ENCODE measurements at regions not wholly inside any gene's neighbourhood (a gene's known extent, or its start where the extent isn't known, plus 50 kb on each side); places are given as distances from the start of the nearest gene placed in this dataset.

DNA sequence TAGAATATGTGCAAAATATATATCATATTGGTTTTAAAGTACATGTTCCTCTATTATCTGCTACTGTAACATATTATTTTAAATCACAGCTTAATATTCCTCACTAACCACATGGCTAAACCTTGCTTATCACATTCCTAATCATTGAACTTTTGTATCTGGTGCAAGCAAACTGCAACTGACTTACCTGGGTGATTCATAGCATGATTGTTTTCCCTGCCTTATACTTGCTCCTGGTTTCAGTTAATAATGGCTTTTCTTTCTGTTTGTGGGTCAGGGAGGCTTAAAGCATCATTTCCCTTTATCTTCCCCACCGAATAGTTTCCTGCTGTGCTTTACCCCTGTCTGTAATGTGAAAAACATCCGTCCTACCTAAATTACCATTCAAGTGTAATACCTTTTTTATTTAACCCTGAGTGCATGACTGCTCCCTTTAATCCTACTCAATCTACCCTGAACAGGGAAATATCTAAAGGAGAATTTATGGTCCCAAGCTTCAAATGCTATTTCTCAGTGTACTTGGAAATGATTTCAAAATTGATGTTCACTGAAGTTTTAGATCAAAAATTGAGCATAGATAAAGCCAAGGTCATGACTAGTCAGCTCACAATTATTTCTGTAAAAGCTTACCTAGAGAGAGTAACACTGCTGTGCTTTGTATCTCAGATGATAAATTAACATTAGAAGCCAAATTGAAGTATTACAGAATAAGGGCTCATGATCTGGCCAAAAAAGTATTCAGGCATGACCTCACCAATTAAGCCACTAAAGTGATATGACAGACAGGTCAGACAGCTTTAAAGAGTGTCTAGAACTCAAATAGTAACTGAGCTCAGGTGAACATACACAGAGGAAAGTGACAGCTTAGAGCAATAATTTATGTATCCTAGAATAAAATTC, 507.1 kb downstream of the BRINP3 start:
- TF ChIP-seq, protein P1, sequence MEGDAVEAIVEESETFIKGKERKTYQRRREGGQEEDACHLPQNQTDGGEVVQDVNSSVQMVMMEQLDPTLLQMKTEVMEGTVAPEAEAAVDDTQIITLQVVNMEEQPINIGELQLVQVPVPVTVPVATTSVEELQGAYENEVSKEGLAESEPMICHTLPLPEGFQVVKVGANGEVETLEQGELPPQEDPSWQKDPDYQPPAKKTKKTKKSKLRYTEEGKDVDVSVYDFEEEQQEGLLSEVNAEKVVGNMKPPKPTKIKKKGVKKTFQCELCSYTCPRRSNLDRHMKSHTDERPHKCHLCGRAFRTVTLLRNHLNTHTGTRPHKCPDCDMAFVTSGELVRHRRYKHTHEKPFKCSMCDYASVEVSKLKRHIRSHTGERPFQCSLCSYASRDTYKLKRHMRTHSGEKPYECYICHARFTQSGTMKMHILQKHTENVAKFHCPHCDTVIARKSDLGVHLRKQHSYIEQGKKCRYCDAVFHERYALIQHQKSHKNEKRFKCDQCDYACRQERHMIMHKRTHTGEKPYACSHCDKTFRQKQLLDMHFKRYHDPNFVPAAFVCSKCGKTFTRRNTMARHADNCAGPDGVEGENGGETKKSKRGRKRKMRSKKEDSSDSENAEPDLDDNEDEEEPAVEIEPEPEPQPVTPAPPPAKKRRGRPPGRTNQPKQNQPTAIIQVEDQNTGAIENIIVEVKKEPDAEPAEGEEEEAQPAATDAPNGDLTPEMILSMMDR (IDR thresholded peaks at IDR 0.05), result no peak
- Mint-ChIP-seq H3K9me3 (ENCODE audit: low read depth) (peaks cover 5% of the 10 kb centered on the region), H3K36me3 (ENCODE audit: low read depth) (peaks cover 1% of the 10 kb centered on the region), H3K27ac (ENCODE audit: unreplicated experiment) (no peak overlapping the region), H3K4me3 (ENCODE audit: unreplicated experiment) (no peak overlapping the region), H3K27me3 (ENCODE audit: low read depth) (peaks cover 4% of the 10 kb centered on the region), H3K4me1 (ENCODE audit: low read depth) (no peaks in the 10 kb centered on the region)
- DNase-seq (ENCODE audit: low spot score), result no peak

DNA sequence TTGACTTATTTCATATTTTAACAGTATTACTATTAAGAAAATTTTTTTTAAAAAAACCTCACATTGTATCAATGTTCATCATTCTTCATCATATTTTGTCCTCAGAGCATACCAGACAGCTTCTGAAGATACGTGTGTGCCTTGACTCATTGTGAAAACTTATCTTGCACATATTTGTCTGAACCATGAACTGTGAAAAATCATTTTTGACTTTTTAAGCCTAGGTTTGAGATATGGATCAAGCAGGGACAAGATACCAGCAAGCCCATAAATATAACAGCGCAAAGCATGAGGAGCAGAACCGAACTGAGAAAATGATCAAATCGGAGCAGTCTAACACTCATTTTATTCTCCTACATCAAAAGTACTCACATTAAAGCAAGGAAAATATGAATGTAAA, 506.0 kb downstream of the BRINP3 start:
- Mint-ChIP-seq H3K36me3 (ENCODE audit: low read depth) (peaks cover 2% of the 10 kb centered on the region), H3K9me3 (ENCODE audit: low read depth) (peaks cover 11% of the 10 kb centered on the region), H3K27ac (ENCODE audit: unreplicated experiment) (no peak overlapping the region), H3K4me3 (ENCODE audit: unreplicated experiment) (no peak overlapping the region), H3K27me3 (ENCODE audit: low read depth) (peaks cover 4% of the 10 kb centered on the region), H3K4me1 (ENCODE audit: low read depth) (no peaks in the 10 kb centered on the region)
- DNase-seq (ENCODE audit: low spot score), result no peak
- TF ChIP-seq, protein P1 (IDR thresholded peaks at IDR 0.05), result no peak

DNA sequence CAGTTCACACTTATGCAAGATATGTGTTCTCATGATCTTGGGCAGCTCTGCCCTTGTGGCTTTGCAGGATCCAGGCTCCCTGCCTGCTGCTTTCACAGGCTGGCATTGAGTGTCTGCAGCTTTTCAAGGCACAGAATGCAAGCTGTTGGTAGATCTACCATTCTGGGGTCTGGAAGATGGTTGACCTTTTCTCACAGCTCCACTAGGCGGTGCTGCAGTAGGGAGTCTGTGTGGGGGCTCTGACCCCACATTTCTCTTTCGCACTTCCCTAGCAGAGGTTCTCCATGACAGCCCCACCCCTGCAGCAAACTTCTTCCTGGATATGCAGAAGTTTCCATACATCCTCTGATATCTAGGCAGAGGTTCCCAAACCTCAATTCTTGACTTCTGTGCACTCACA, 500.5 kb downstream of the BRINP3 start:
- no peak for DNase-seq (ENCODE audit: low spot score)
- peaks cover 2% of the 10 kb centered on the region for H3K36me3 Mint-ChIP-seq (ENCODE audit: low read depth)
- no peak overlapping the region for H3K4me3 Mint-ChIP-seq (ENCODE audit: unreplicated experiment)
- H3K27me3 Mint-ChIP-seq (ENCODE audit: low read depth), result peaks cover 2% of the 10 kb centered on the region
- TF ChIP-seq, protein P1 (IDR thresholded peaks at IDR 0.05), result no peak
- no peak overlapping the region for H3K27ac Mint-ChIP-seq (ENCODE audit: unreplicated experiment)
- peaks cover 32% of the 10 kb centered on the region for H3K9me3 Mint-ChIP-seq (ENCODE audit: low read depth)
- no peaks in the 10 kb centered on the region for H3K4me1 Mint-ChIP-seq (ENCODE audit: low read depth)

DNA sequence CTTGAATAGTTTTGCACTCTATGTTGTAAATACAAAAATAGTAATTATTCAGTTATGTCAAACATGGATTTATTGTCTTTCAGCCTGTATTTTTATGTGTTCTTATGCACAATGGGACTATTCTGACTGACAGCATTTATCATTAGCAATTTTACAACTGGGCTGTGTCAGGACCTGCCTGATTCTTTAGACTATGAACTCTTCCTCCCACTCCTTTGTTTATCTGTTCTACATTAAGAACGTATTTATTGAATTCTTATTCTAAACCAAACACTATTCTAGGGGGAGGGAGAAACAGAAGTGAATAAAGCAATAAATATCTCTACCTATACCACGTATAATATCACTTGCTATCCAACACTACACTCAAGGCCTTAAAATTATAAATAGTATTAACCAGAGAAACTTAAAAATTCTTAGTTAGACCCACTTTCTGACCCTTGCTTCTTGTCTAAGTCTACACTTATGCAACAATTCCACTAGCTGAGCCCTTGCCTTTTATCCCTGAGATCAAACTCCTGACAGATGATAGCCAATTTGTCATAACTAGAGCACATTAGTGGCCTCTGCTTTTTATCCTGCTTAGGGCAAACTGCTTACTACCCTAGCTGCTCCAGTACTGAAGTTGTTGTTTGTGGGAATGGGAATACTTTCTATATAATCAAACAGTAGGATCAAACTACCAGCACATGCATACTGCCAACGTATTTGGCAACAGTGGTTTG, 494.3 kb downstream of the BRINP3 start:
- Mint-ChIP-seq H3K9me3 (ENCODE audit: low read depth) (peaks cover 9% of the 10 kb centered on the region), H3K27me3 (ENCODE audit: low read depth) (no peaks in the 10 kb centered on the region), H3K4me3 (ENCODE audit: unreplicated experiment) (no peak overlapping the region), H3K4me1 (ENCODE audit: low read depth) (no peaks in the 10 kb centered on the region), H3K36me3 (ENCODE audit: low read depth) (no peaks in the 10 kb centered on the region), H3K27ac (ENCODE audit: unreplicated experiment) (no peak overlapping the region)
- DNase-seq (ENCODE audit: low spot score), result no peak
- TF ChIP-seq, protein P1 (IDR thresholded peaks at IDR 0.05), result no peak

DNA sequence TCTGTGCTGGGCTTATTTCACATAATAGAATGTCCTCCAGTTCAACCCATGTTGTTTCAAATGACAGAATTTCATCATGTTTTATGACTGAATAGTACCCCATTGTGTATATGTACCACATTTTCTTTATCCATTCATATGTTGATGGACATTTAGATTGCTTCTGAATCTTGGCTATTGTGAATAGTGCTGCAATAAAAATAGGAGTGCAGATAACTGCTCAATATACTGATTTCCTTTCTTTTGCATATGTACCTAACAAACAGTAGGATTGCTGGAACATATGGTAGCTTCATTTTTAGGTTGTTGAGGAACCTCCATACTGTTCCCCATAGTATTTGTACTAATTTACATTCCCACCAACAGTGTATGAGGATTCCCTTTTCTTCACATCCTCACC, 491.1 kb downstream of the BRINP3 start:
- no peaks in the 10 kb centered on the region for H3K36me3 Mint-ChIP-seq (ENCODE audit: low read depth)
- TF ChIP-seq, protein P1 (IDR thresholded peaks at IDR 0.05), result no peak
- H3K4me1 Mint-ChIP-seq (ENCODE audit: low read depth), result no peaks in the 10 kb centered on the region
- DNase-seq (ENCODE audit: low spot score), result no peak
- no peak overlapping the region for H3K27ac Mint-ChIP-seq (ENCODE audit: unreplicated experiment)
- H3K4me3 Mint-ChIP-seq (ENCODE audit: unreplicated experiment), result no peak overlapping the region
- no peaks in the 10 kb centered on the region for H3K27me3 Mint-ChIP-seq (ENCODE audit: low read depth)
- peaks cover 4% of the 10 kb centered on the region for H3K9me3 Mint-ChIP-seq (ENCODE audit: low read depth)

All from chondrocyte (in vitro differentiated cells).